HepG2 (cell line): ENCODE measurements at regions not wholly inside any gene's neighbourhood (a gene's known extent, or its start where the extent isn't known, plus 50 kb on each side); places are given as distances from the start of the nearest gene placed in this dataset.

Experiments used
- ATAC-seq: fragments of 200-7000 bp; cut with Tn5 transposase; 3 replicates; pipeline ENCODE4 v1.9.1; 2020; ENCODE audit warnings: mild to moderate bottlenecking, moderate library complexity
- BruUV-seq: library from RNA; stranded (reverse); fragments of 400-500 nt; replicated peaks from 2 replicates; lab custom pipeline; 2021; lab: Mats Ljungman, UMichigan
- CTCF ChIA-PET: fragments of 300-600 bp; formaldehyde crosslinking; extraction: SDS; loops from one replicate; lab custom pipeline; 2021; ENCODE audit warnings: low total read pairs, inconsistent platforms, low intra/inter-chr PET ratio; lab: Yijun Ruan, JAX
- POLR2A ChIA-PET: fragments of 350-600 bp; sonication (Branson Sonifier 250); formaldehyde crosslinking; loops from one replicate; lab custom pipeline; 2020; ENCODE audit warnings: antibody characterized with exemption, inconsistent platforms; lab: Yijun Ruan, JAX
- DNase-seq: peaks from one replicate; pipeline ENCODE4 v3.0.0-alpha.2; 2015; ENCODE audit warnings: low spot score
- FAIRE-seq: peaks from 3 replicates; lab custom pipeline; 2011; peaks lifted over from hg19 to GRCh38; lab: Jason Lieb, UNC
- H2AFZ ChIP-seq: one replicate; pipeline ENCODE4 v1.6.1; 2011; ENCODE audit warnings: low read length, inconsistent platforms
- H3K27ac ChIP-seq: fragments of 300-600 bp; 3 replicates; pipeline ENCODE4 v1.8.0; 2011; ENCODE audit warnings: mixed run types, mild to moderate bottlenecking, mixed read lengths, low read length, inconsistent platforms; ENCODE audit not compliant: insufficient read depth; ENCODE audit errors: extremely low read length
- H3K27me3 ChIP-seq, 2 experiments: fragments of 200-600 bp in 1 of 2; 2 replicates in 1 of 2; 3 replicates in 1 of 2; pipeline versions ENCODE4 v1.6.0 to v1.8.0; 2011; ENCODE audit warnings: low read length in 2 of 2, mild to moderate bottlenecking in 2 of 2, moderate library complexity in 2 of 2, inconsistent platforms in 1 of 2; ENCODE audit not compliant: insufficient read depth in 2 of 2, control insufficient read depth in 1 of 2
- H3K36me3 ChIP-seq, 2 experiments: fragments of 200-600 bp in 1 of 2; replicated peaks in 1 of 2; 2 replicates in 1 of 2; 3 replicates in 1 of 2; pipeline versions ENCODE4 v1.5.1 to v1.8.0; 2011; ENCODE audit warnings: low read length in 2 of 2, inconsistent platforms in 1 of 2; ENCODE audit not compliant: insufficient read depth in 2 of 2, control insufficient read depth in 1 of 2
- H3K4me1 ChIP-seq: 2 replicates; pipeline ENCODE4 v1.5.1; 2012; ENCODE audit warnings: low read length, inconsistent platforms; ENCODE audit not compliant: insufficient read depth
- H3K4me2 ChIP-seq: 2 replicates; pipeline ENCODE4 v1.6.0; 2011; ENCODE audit warnings: low read depth, low read length, inconsistent platforms
- H3K4me3 ChIP-seq, 3 experiments: fragments of 200-600 bp in 1 of 3; sonication (generic), shearing (Covaris generic) in 1 of 3; replicated peaks in 1 of 3; 2 replicates each; pipeline ENCODE4 v1.5.1; 2011 to 2016; ENCODE audit warnings: low read length in 3 of 3, inconsistent platforms in 2 of 3, low read depth in 2 of 3, mild to moderate bottlenecking in 2 of 3, control low read depth in 1 of 3, mixed read lengths in 1 of 3; ENCODE audit not compliant: insufficient read depth in 1 of 3
- H3K79me2 ChIP-seq: one replicate; pipeline ENCODE4 v1.6.1; 2011; ENCODE audit warnings: low read length, inconsistent platforms; ENCODE audit not compliant: insufficient read depth
- H3K9ac ChIP-seq: 2 replicates; pipeline ENCODE4 v1.6.0; 2011; ENCODE audit warnings: mild to moderate bottlenecking, low read depth, low read length, inconsistent platforms; ENCODE audit not compliant: insufficient read depth
- H3K9me3 ChIP-seq: 2 replicates; pipeline ENCODE4 v1.5.1; 2012; ENCODE audit warnings: mild to moderate bottlenecking, low read length
- H4K20me1 ChIP-seq: 2 replicates; pipeline ENCODE4 v1.6.0; 2011; ENCODE audit warnings: inconsistent platforms, mild to moderate bottlenecking, low read length, moderate library complexity; ENCODE audit not compliant: insufficient read depth
- DBP ChIP-seq: sonication (generic); formaldehyde crosslinking; IDR thresholded peaks from 2 replicates; pipeline ENCODE4 v1.4.0; 2020; ENCODE audit warnings: missing genetic modification reagents; ENCODE audit errors: not compliant biosample characterization
- FLYWCH1 ChIP-seq: sonication (generic); formaldehyde crosslinking; IDR thresholded peaks from 2 replicates; pipeline ENCODE4 v1.8.1; 2023; ENCODE audit warnings: mild to moderate bottlenecking, missing genetic modification reagents
- PAX8 ChIP-seq: sonication (generic); formaldehyde crosslinking; IDR thresholded peaks from 2 replicates; pipeline ENCODE4 v1.8.0; 2022; ENCODE audit warnings: mild to moderate bottlenecking, missing genetic modification reagents, borderline replicate concordance
- PITX1 ChIP-seq: sonication (generic); formaldehyde crosslinking; IDR thresholded peaks from 2 replicates; pipeline ENCODE4 v1.5.1; 2020; ENCODE audit warnings: mild to moderate bottlenecking, missing genetic modification reagents
- TBL1XR1 ChIP-seq: fragments of 150-350 bp; IDR thresholded peaks from 2 replicates; pipeline ENCODE4 v1.6.1; 2014; ENCODE audit warnings: borderline replicate concordance, low read length; ENCODE audit not compliant: partially characterized antibody
- ZNF234 ChIP-seq: sonication (generic); formaldehyde crosslinking; conservative IDR thresholded peaks from 2 replicates; pipeline ENCODE4 v1.5.1; 2020; ENCODE audit warnings: mild to moderate bottlenecking, missing genetic modification reagents
- ZNF317 ChIP-seq: sonication (generic); formaldehyde crosslinking; IDR thresholded peaks from 2 replicates; pipeline ENCODE4 v1.5.0; 2020; ENCODE audit warnings: mild to moderate bottlenecking, missing genetic modification reagents
- ZNF777 ChIP-seq: sonication (generic); formaldehyde crosslinking; IDR thresholded peaks from 2 replicates; pipeline ENCODE4 v1.4.0; 2020; ENCODE audit warnings: missing genetic modification reagents
- ZNF841 ChIP-seq: sonication (generic); formaldehyde crosslinking; IDR thresholded peaks from 2 replicates; pipeline ENCODE4 v1.8.1; 2023; ENCODE audit warnings: missing genetic modification reagents, borderline replicate concordance
- WGBS: methylation state at CpG from one replicate; pipeline ENCODE4 v1.1.6; 2017; ENCODE audit warnings: low lambda C conversion rate; 5-methylcytosine and 5-hydroxymethylcytosine counted together
- in situ Hi-C: cut with HindIII; loops from 2 replicates; pipeline ENCODE4 v1.10.0; 2017; ENCODE audit warnings: low pct_unique_long_range_greater_than_20kb; ENCODE audit not compliant: extremely low pct_ligation_motif_present
- intact Hi-C: fragments of 100-400 bp; cut with micrococcal nuclease; formaldehyde crosslinking; loops from one replicate; pipeline ENCODE4 v1.10.0; 2022; ENCODE audit not compliant: unreplicated experiment
- TF ChIP-seq, protein P1 (sequence below): sonication (generic); formaldehyde crosslinking; IDR thresholded peaks from 2 replicates; pipeline ENCODE4 v1.4.0; 2020; ENCODE audit warnings: missing genetic modification reagents

GRCh38 chr2:240253583-240254145 is 113.2 kb upstream of the OTOS start:
- FAIRE-seq, result no peak
- H2AFZ ChIP-seq, result no peak overlapping the region
- H3K79me2 ChIP-seq, result peaks cover 9% of the 10 kb centered on the region
- no peaks in the 10 kb centered on the region for H4K20me1 ChIP-seq
- no peak overlapping the region for H3K27ac ChIP-seq
- no peak for TF ChIP-seq DBP (CRISPR knock-in tag)
- TF ChIP-seq TBL1XR1, result no peak
- TF ChIP-seq ZNF777, result no peak
- TF ChIP-seq, all 625 proteins: peak for 0
- H3K27me3 ChIP-seq, result no peaks in the 10 kb centered on the region; a peak in 1 of 5 replicates
- H3K4me2 ChIP-seq, result no peak overlapping the region
- DNase-seq (no peak), ATAC-seq (no peak)
- CTCF ChIA-PET, result no interaction called here
- no TSS peak for BruUV-seq
- no peaks in the 10 kb centered on the region for H3K9me3 ChIP-seq
- no peaks in the 10 kb centered on the region for H3K36me3 ChIP-seq
- in situ Hi-C loops (no loop called here), intact Hi-C loops (loop anchor here (5.0 kb wide), 1 partner anchor 184 kb away; the partner anchor contains the start of gene GPC1)
- peaks cover 79% of the 10 kb centered on the region for H3K4me1 ChIP-seq
- H3K9ac ChIP-seq, result no peak overlapping the region
- 88% methylated on average over 8 of the region's 10 CpGs for WGBS
- POLR2A ChIA-PET, result interaction anchor here (1.2 kb wide), 1 partner anchor 20 kb away, joined by 3 read pairs; no protein-coding TSS in a partner anchor
- no peak overlapping the region for H3K4me3 ChIP-seq

DNA sequence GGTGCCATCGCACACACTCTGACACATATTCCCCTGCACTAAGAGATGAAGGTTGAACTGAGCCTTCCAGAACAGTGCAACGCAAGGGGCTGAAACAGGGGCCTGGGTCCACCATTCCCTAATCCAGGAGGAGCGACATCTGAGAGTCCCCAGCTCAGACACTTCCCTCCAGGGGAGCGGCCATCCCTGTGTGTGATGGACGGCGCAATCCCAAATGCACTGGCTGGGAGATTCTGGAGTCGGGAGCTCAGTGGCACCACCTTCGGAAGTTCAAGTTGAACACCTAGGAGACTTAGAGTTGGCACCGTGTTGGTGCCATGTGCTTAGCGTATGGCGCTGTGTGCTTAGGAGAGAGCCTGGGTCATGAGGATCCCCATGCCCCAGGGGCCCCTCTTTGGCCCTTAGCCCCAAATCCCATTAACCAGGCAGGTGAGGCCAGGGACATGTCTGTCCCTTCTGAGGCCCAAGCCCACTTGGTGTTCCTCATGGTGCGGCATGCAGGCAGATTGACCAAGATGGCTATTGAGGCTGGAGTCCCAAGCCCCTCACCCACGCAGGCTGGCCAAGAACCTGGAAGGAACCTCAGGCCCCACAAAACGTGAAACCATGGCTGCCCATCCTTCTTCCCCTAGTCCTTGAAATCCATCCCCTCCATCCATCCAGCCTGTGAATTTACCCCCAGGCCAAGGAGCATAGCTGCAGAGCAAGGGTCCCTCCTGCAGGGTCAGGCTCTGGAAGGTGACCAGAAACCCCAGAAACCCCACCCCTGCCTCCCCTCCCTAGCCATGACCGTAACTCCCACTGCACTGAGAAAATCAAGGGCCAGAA is 114.1 kb upstream of the OTOS start:
- H3K4me3 ChIP-seq, result peak overlapping the region; percentile 49 to 69 (median 56); a peak in 4 of 6 replicates
- intact Hi-C loops, result loop anchor here (5.0 kb wide), 1 partner anchor 183 kb away; the partner anchor contains the start of gene GPC1

More for the DNA sequence above, 114.1 kb upstream of the OTOS start:
- Histone ChIP-seq H4K20me1 (no peaks in the 10 kb centered on the region), H3K9me3 (no peaks in the 10 kb centered on the region), H3K27ac (no peak overlapping the region), H3K36me3 (no peaks in the 10 kb centered on the region), H3K27me3 (no peaks in the 10 kb centered on the region; a peak in 1 of 5 replicates), H3K9ac (no peak overlapping the region), H3K4me1 (peaks cover 84% of the 10 kb centered on the region), H3K79me2 (peaks cover 9% of the 10 kb centered on the region), H3K4me2 (peak overlapping the region; percentile 77), H2AFZ (no peak overlapping the region)
- in situ Hi-C loops, result no loop called here
- TF ChIP-seq FLYWCH1 (no peak), PITX1 (CRISPR knock-in tag) (no peak), ZNF841 (CRISPR knock-in tag) (no peak), ZNF234 (CRISPR knock-in tag) (0 out of 2 replicates have a peak, but pooled peaks have one; percentile 21), PAX8 (no peak), ZNF317 (CRISPR knock-in tag) (no peak)
- TF ChIP-seq, protein P1, sequence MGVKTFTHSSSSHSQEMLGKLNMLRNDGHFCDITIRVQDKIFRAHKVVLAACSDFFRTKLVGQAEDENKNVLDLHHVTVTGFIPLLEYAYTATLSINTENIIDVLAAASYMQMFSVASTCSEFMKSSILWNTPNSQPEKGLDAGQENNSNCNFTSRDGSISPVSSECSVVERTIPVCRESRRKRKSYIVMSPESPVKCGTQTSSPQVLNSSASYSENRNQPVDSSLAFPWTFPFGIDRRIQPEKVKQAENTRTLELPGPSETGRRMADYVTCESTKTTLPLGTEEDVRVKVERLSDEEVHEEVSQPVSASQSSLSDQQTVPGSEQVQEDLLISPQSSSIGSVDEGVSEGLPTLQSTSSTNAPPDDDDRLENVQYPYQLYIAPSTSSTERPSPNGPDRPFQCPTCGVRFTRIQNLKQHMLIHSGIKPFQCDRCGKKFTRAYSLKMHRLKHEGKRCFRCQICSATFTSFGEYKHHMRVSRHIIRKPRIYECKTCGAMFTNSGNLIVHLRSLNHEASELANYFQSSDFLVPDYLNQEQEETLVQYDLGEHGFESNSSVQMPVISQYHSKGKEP (CRISPR knock-in tag), result no peak
- BruUV-seq, result no TSS peak
- no peak for ATAC-seq
- 98% methylated on average over 14 of the region's 15 CpGs for WGBS
- CTCF ChIA-PET, result no interaction called here
- DNase-seq, result no peak
- no peak for FAIRE-seq
- POLR2A ChIA-PET, result interaction anchor here (1.2 kb wide), 1 partner anchor 21 kb away, joined by 3 read pairs; no protein-coding TSS in a partner anchor
